SK-N-MC (cell line): ENCODE measurements at regions not wholly inside any gene's neighbourhood (a gene's known extent, or its start where the extent isn't known, plus 50 kb on each side); places are given as distances from the start of the nearest gene placed in this dataset.

Source experiments
- DNase-seq: peaks from one replicate; pipeline ENCODE4 v3.0.0-alpha.2; 2011; ENCODE audit warnings: low read depth, low spot score
- H3K27ac ChIP-seq: fragments of 200-600 bp; sonication (generic); 2 replicates; pipeline ENCODE4 v1.5.1; 2016; ENCODE audit warnings: mixed run types
- H3K36me3 ChIP-seq: fragments of 200-600 bp; sonication (generic); 2 replicates; pipeline ENCODE4 v1.6.1; 2017; ENCODE audit warnings: antibody characterized with exemption, low read length, mixed read lengths; ENCODE audit not compliant: insufficient read depth
- H3K4me3 ChIP-seq: fragments of 200-600 bp; sonication (generic); 2 replicates; pipeline ENCODE4 v1.5.1; 2016
- H3K9ac ChIP-seq: fragments of 200-600 bp; sonication (generic); 2 replicates; pipeline ENCODE4 v1.8.0; 2017; ENCODE audit warnings: mixed run types, mixed read lengths; ENCODE audit not compliant: insufficient read length
- H3K9me3 ChIP-seq: fragments of 200-600 bp; sonication (generic); 2 replicates; pipeline ENCODE4 v1.6.1; 2017; ENCODE audit warnings: low read depth, mild to moderate bottlenecking, antibody characterized with exemption, low read length, moderate library complexity, mixed read lengths
- EZH2 ChIP-seq: fragments of 200-600 bp; sonication (generic); IDR thresholded peaks from one replicate; pipeline ENCODE4 v1.6.1; 2017; ENCODE audit warnings: antibody characterized with exemption
- FOXP2 ChIP-seq: optimal IDR thresholded peaks from 2 replicates; pipeline ENCODE3; 2011; ENCODE audit warnings: mild to moderate bottlenecking, moderate library complexity; ENCODE audit not compliant: insufficient read depth; ENCODE audit errors: extremely low read length, control extremely low read depth
- POLR2AphosphoS5 ChIP-seq: IDR thresholded peaks from 2 replicates; pipeline ENCODE4 v1.6.1; 2012; ENCODE audit warnings: mild to moderate bottlenecking, low read depth, low read length, borderline replicate concordance

- no peak overlapping the region for H3K4me3 ChIP-seq
- no peak overlapping the region for H3K27ac ChIP-seq
- no peak overlapping the region for H3K9ac ChIP-seq
- TF ChIP-seq FOXP2 (no peak), EZH2 (no peak)
- H3K9me3 ChIP-seq, result no peaks in the 10 kb centered on the region
- H3K36me3 ChIP-seq, result no peaks in the 10 kb centered on the region
- DNase-seq, result no peak
Observed at GRCh38 chr3:132220986-132221385, 96.2 kb upstream of the ACP3 start.

- Histone ChIP-seq H3K9me3 (no peaks in the 10 kb centered on the region), H3K36me3 (no peaks in the 10 kb centered on the region), H3K9ac (no peak overlapping the region), H3K4me3 (no peak overlapping the region), H3K27ac (no peak overlapping the region)
- DNase-seq, result no peak
- TF ChIP-seq EZH2 (no peak), FOXP2 (no peak), POLR2AphosphoS5 (no peak)
Observed at GRCh38 chr3:132222868-132223538, 94.2 kb upstream of the ACP3 start.

- Histone ChIP-seq H3K4me3 (no peak overlapping the region), H3K27ac (no peak overlapping the region), H3K36me3 (no peaks in the 10 kb centered on the region), H3K9ac (no peak overlapping the region), H3K9me3 (no peaks in the 10 kb centered on the region)
- DNase-seq, result no peak
- TF ChIP-seq EZH2 (no peak), FOXP2 (no peak), POLR2AphosphoS5 (no peak)
Observed at GRCh38 chr3:132225664-132226063, 91.5 kb upstream of the ACP3 start.

- H3K27ac ChIP-seq, result no peak overlapping the region
- H3K9me3 ChIP-seq, result no peaks in the 10 kb centered on the region
- H3K9ac ChIP-seq, result no peak overlapping the region
- no peak for TF ChIP-seq POLR2AphosphoS5
- TF ChIP-seq FOXP2, result no peak
- TF ChIP-seq EZH2, result no peak
- no peak overlapping the region for H3K4me3 ChIP-seq
- peak; percentile 26 for DNase-seq
- no peaks in the 10 kb centered on the region for H3K36me3 ChIP-seq
Observed at GRCh38 chr3:132228923-132229322, 88.3 kb upstream of the ACP3 start.

- no peak for TF ChIP-seq FOXP2
- TF ChIP-seq POLR2AphosphoS5, result no peak
- no peak for TF ChIP-seq EZH2
- Histone ChIP-seq H3K4me3 (no peak overlapping the region), H3K36me3 (no peaks in the 10 kb centered on the region), H3K9me3 (no peaks in the 10 kb centered on the region), H3K27ac (no peak overlapping the region), H3K9ac (no peak overlapping the region)
- DNase-seq, result no peak
Observed at GRCh38 chr3:132229641-132230040, 87.6 kb upstream of the ACP3 start.

GRCh38 chr3:132230156-132231000, 86.8 kb upstream of the ACP3 start:
- Histone ChIP-seq H3K9me3 (no peaks in the 10 kb centered on the region), H3K9ac (no peak overlapping the region), H3K4me3 (no peak overlapping the region), H3K27ac (no peak overlapping the region), H3K36me3 (no peaks in the 10 kb centered on the region)
- TF ChIP-seq FOXP2, result no peak
- no peak for TF ChIP-seq POLR2AphosphoS5
- no peak for TF ChIP-seq EZH2
- DNase-seq, result no peak

- DNase-seq, result peak; percentile 42
- Histone ChIP-seq H3K27ac (no peak overlapping the region), H3K9me3 (no peaks in the 10 kb centered on the region), H3K4me3 (peak overlapping the region; percentile 24; the same call in 1 of the 2 replicates), H3K36me3 (no peaks in the 10 kb centered on the region), H3K9ac (no peak overlapping the region)
- TF ChIP-seq EZH2, result no peak
- no peak for TF ChIP-seq FOXP2
- TF ChIP-seq POLR2AphosphoS5, result no peak
Observed at GRCh38 chr3:132231633-132232032, 85.6 kb upstream of the ACP3 start.

- H3K9ac ChIP-seq, result no peak overlapping the region
- no peak overlapping the region for H3K27ac ChIP-seq
- no peak overlapping the region; the same call in 1 of the 2 replicates for H3K4me3 ChIP-seq
- no peaks in the 10 kb centered on the region for H3K9me3 ChIP-seq
- TF ChIP-seq POLR2AphosphoS5, result no peak
- TF ChIP-seq FOXP2, result no peak
- no peak for TF ChIP-seq EZH2
- no peak for DNase-seq
- H3K36me3 ChIP-seq, result no peaks in the 10 kb centered on the region
Observed at GRCh38 chr3:132232231-132232792, 84.9 kb upstream of the ACP3 start.
